SK-N-SH (cell line): ENCODE measurements at regions not wholly inside any gene's neighbourhood (a gene's known extent, or its start where the extent isn't known, plus 50 kb on each side); places are given as distances from the start of the nearest gene placed in this dataset.

ENCODE experiments used
- CTCF ChIA-PET: fragments of 300-600, 350-600 bp; formaldehyde crosslinking; extraction: SDS; loops from one replicate; lab custom pipeline; 2021; lab: Yijun Ruan, JAX
- POLR2A ChIA-PET: fragments of 350-600 bp; sonication (Branson Sonifier 250); formaldehyde crosslinking; extraction: SDS; loops from one replicate; lab custom pipeline; 2020; ENCODE audit warnings: antibody characterized with exemption, inconsistent platforms; lab: Yijun Ruan, JAX
- DNase-seq: peaks from one replicate; pipeline ENCODE4 v3.0.0; 2012
- H2AFZ ChIP-seq: fragments of 200-600 bp; sonication (generic); 2 replicates; pipeline ENCODE4 v1.8.1; 2016; ENCODE audit warnings: antibody characterized with exemption, mild to moderate bottlenecking, low read depth
- H3F3A ChIP-seq: fragments of 200-600 bp; sonication (generic); replicated peaks from 2 replicates; pipeline ENCODE3; 2016; ENCODE audit warnings: antibody characterized with exemption, mild to moderate bottlenecking; ENCODE audit not compliant: insufficient read depth
- H3K27ac ChIP-seq, 2 experiments: fragments of 200-500 bp in 1 of 2; fragments of 200-600 bp in 1 of 2; sonication (Bioruptor generic) in 1 of 2; sonication (generic), shearing (Covaris generic) in 1 of 2; 2 replicates each; pipeline versions ENCODE4 v1.5.1 to v1.6.1; 2014 to 2016; ENCODE audit warnings: low read depth in 2 of 2, inconsistent platforms in 1 of 2, low read length in 1 of 2, mild to moderate bottlenecking in 1 of 2, mixed read lengths in 1 of 2
- H3K27me3 ChIP-seq: fragments of 200-600 bp; sonication (generic), shearing (Covaris generic); 2 replicates; pipeline ENCODE4 v1.6.1; 2016; ENCODE audit warnings: mixed run types; ENCODE audit not compliant: insufficient read depth
- H3K36me3 ChIP-seq, 2 experiments: fragments of 200-500 bp in 1 of 2; fragments of 200-600 bp in 1 of 2; sonication (Bioruptor generic) in 1 of 2; sonication (generic) in 1 of 2; replicated peaks in 1 of 2; 2 replicates each; pipeline versions ENCODE3 to v1.5.1; 2014 to 2016; ENCODE audit warnings: low read length in 1 of 2, mild to moderate bottlenecking in 1 of 2; ENCODE audit not compliant: insufficient read depth in 2 of 2, control insufficient read depth in 1 of 2
- H3K4me1 ChIP-seq, 2 experiments: fragments of 200-500 bp in 1 of 2; fragments of 200-600 bp in 1 of 2; sonication (Bioruptor generic) in 1 of 2; sonication (generic), shearing (Covaris generic) in 1 of 2; 2 replicates each; pipeline versions ENCODE4 v1.5.1 to v1.6.1; 2014 to 2016; ENCODE audit warnings: low read depth in 1 of 2, low read length in 1 of 2, mixed run types in 1 of 2; ENCODE audit not compliant: insufficient read depth in 2 of 2, control insufficient read depth in 1 of 2
- H3K4me2 ChIP-seq: fragments of 200-600 bp; sonication (generic), shearing (Covaris generic); 2 replicates; pipeline ENCODE4 v1.6.1; 2017; ENCODE audit warnings: mixed run types
- H3K4me3 ChIP-seq, 2 experiments: fragments of 200-500 bp in 1 of 2; fragments of 200-600 bp in 1 of 2; sonication (Bioruptor generic) in 1 of 2; sonication (generic), shearing (Covaris generic) in 1 of 2; 2 replicates each; pipeline versions ENCODE4 v1.5.1 to v1.8.1; 2014 to 2016; ENCODE audit warnings: low read depth in 2 of 2, inconsistent platforms in 1 of 2, low read length in 1 of 2, mild to moderate bottlenecking in 1 of 2, mixed read lengths in 1 of 2, moderate library complexity in 1 of 2
- H3K79me2 ChIP-seq: fragments of 200-600 bp; sonication (generic); 2 replicates; pipeline ENCODE4 v1.8.1; 2017; ENCODE audit warnings: mild to moderate bottlenecking; ENCODE audit not compliant: insufficient read depth
- H3K9ac ChIP-seq: fragments of 200-600 bp; sonication (generic); 2 replicates; pipeline ENCODE4 v1.6.1; 2017; ENCODE audit warnings: mixed run types
- H3K9me2 ChIP-seq: fragments of 200-600 bp; sonication (generic); 2 replicates; pipeline ENCODE4 v1.6.1; 2017; ENCODE audit warnings: mixed run types
- H3K9me3 ChIP-seq: fragments of 200-600 bp; sonication (generic); 2 replicates; pipeline ENCODE4 v1.6.1; 2017; ENCODE audit warnings: mixed run types, mild to moderate bottlenecking, moderate library complexity
- H4K20me1 ChIP-seq: fragments of 200-600 bp; sonication (generic); 2 replicates; pipeline ENCODE4 v1.6.1; 2017; ENCODE audit warnings: mild to moderate bottlenecking, mixed run types; ENCODE audit not compliant: insufficient read depth
- FOXJ3 ChIP-seq: sonication (generic); formaldehyde crosslinking; IDR thresholded peaks from 2 replicates; pipeline ENCODE4 v1.5.1; 2020; ENCODE audit warnings: mild to moderate bottlenecking, missing genetic modification reagents
- GATA2 ChIP-seq: sonication (generic); formaldehyde crosslinking; IDR thresholded peaks from 2 replicates; pipeline ENCODE4 v1.5.0; 2020; ENCODE audit warnings: mild to moderate bottlenecking, missing genetic modification reagents
- IRF3 ChIP-seq: fragments of 150-350 bp; IDR thresholded peaks from 2 replicates; pipeline ENCODE4 v1.6.1; 2016; ENCODE audit warnings: mild to moderate bottlenecking, low read depth, low read length
- MEF2A ChIP-seq: IDR thresholded peaks from 2 replicates; pipeline ENCODE4 v1.4.0; 2012; ENCODE audit warnings: low read depth, borderline replicate concordance
- MXI1 ChIP-seq: IDR thresholded peaks from 2 replicates; pipeline ENCODE4 v1.6.1; 2012; ENCODE audit warnings: mild to moderate bottlenecking, low read depth, low read length, improper control_type of control experiment
- NFIC ChIP-seq: IDR thresholded peaks from 2 replicates; pipeline ENCODE4 v1.4.0; 2012; ENCODE audit warnings: borderline replicate concordance
- RCOR1 ChIP-seq: fragments of 150-350 bp; IDR thresholded peaks from 2 replicates; pipeline ENCODE4 v1.6.1; 2017; ENCODE audit warnings: antibody characterized with exemption, low read length
- RFX5 ChIP-seq: IDR thresholded peaks from 2 replicates; pipeline ENCODE4 v1.6.1; 2012; ENCODE audit warnings: mild to moderate bottlenecking, improper control_type of control experiment, low read length
- SIN3A ChIP-seq: IDR thresholded peaks from 2 replicates; pipeline ENCODE4 v1.6.1; 2012; ENCODE audit warnings: low read depth, mild to moderate bottlenecking, low read length, moderate library complexity, borderline replicate concordance
- TAF1 ChIP-seq: IDR thresholded peaks from 2 replicates; pipeline ENCODE4 v1.6.1; 2012; ENCODE audit warnings: low read depth, mild to moderate bottlenecking, low read length, moderate library complexity, borderline replicate concordance
- TEAD4 ChIP-seq: IDR thresholded peaks from 2 replicates; pipeline ENCODE4 v1.4.0; 2012; ENCODE audit warnings: mild to moderate bottlenecking, borderline replicate concordance; ENCODE audit not compliant: insufficient read depth
- USF1 ChIP-seq: IDR thresholded peaks from 2 replicates; pipeline ENCODE4 v1.4.0; 2012; ENCODE audit warnings: low read depth, borderline replicate concordance
- ZBTB33 ChIP-seq: IDR thresholded peaks from 2 replicates; pipeline ENCODE4 v1.4.0; 2012; ENCODE audit warnings: low read depth, borderline replicate concordance
- WGBS: methylation state at CpG from one replicate; pipeline ENCODE4 v1.1.6; 2017; ENCODE audit warnings: low lambda C conversion rate; 5-methylcytosine and 5-hydroxymethylcytosine counted together

GRCh38 chr1:87568911-87569310 is 240.2 kb downstream of the LMO4 start:
- CTCF ChIA-PET: interaction anchor here (1.2 kb wide), 1 partner anchor 24 kb away, joined by 3 read pairs; no protein-coding TSS in a partner anchor
- POLR2A ChIA-PET: no interaction called here
- Histone ChIP-seq H2AFZ (no peak overlapping the region), H3F3A (no peaks in the 10 kb centered on the region), H3K9ac (no peak overlapping the region), H3K27ac (no peak overlapping the region), H3K27me3 (no peaks in the 10 kb centered on the region), H3K4me2 (no peak overlapping the region), H3K36me3 (no peaks in the 10 kb centered on the region), H4K20me1 (no peaks in the 10 kb centered on the region), H3K9me2 (no peaks in the 10 kb centered on the region), H3K4me3 (no peak overlapping the region), H3K9me3 (no peaks in the 10 kb centered on the region), H3K79me2 (no peaks in the 10 kb centered on the region), H3K4me1 (no peaks in the 10 kb centered on the region)
- TF ChIP-seq NFIC: no peak
- TF ChIP-seq GATA2 (CRISPR knock-in tag): no peak
- 50% methylated on average over 3 of the region's 3 CpGs for WGBS
- DNase-seq: no peak

- POLR2A ChIA-PET: no interaction called here
- no peak for DNase-seq
- 60% methylated on average over 4 of the region's 4 CpGs for WGBS
These were observed 243.3 kb downstream of the LMO4 start for GRCh38 chr1:87572008-87572407.

More at GRCh38 chr1:87572008-87572407, 243.3 kb downstream of the LMO4 start:
- H3K79me2 ChIP-seq: no peaks in the 10 kb centered on the region
- no peaks in the 10 kb centered on the region for H3K9me3 ChIP-seq
- H3K27me3 ChIP-seq: no peaks in the 10 kb centered on the region
- H3F3A ChIP-seq: no peaks in the 10 kb centered on the region
- no peaks in the 10 kb centered on the region for H4K20me1 ChIP-seq
- H3K27ac ChIP-seq: no peak overlapping the region
- H3K9me2 ChIP-seq: no peaks in the 10 kb centered on the region
- CTCF ChIA-PET: no interaction called here
- no peak overlapping the region for H3K9ac ChIP-seq
- no peak overlapping the region for H3K4me3 ChIP-seq
- no peak overlapping the region for H2AFZ ChIP-seq
- no peak for TF ChIP-seq IRF3
- TF ChIP-seq TEAD4: no peak
- TF ChIP-seq TAF1: no peak
- no peak for TF ChIP-seq RFX5
- no peak for TF ChIP-seq MEF2A
- no peak for TF ChIP-seq SIN3A
- TF ChIP-seq USF1: no peak
- no peak for TF ChIP-seq FOXJ3
- TF ChIP-seq GATA2 (CRISPR knock-in tag): no peak
- TF ChIP-seq MXI1: no peak
- TF ChIP-seq RCOR1: no peak
- no peak for TF ChIP-seq ZBTB33
- H3K4me1 ChIP-seq: no peaks in the 10 kb centered on the region
- H3K36me3 ChIP-seq: no peaks in the 10 kb centered on the region
- H3K4me2 ChIP-seq: no peak overlapping the region
